ENCODE measurements at regions not wholly inside any gene's neighbourhood (a gene's known extent, or its start where the extent isn't known, plus 50 kb on each side); places are given as distances from the start of the nearest gene placed in this dataset.

- DNase-seq (no peak), ATAC-seq (no peak)
- Histone ChIP-seq H3K9me3 (no peaks in the 10 kb centered on the region), H3K27me3 (no peaks in the 10 kb centered on the region), H3K4me1 (no peaks in the 10 kb centered on the region), H3K27ac (peak overlapping the region in 1 of 12 donors; percentile 14), H3K36me3 (no peaks in the 10 kb centered on the region), H3K4me3 (no peak overlapping the region)
- 48 to 59% (median 50%) methylated on average over 3 of the region's 3 CpGs for WGBS, 4 donors
- no peak for TF ChIP-seq POLR2A (IDR thresholded peaks at IDR 0.05)
- no peak for TF ChIP-seq CTCF (IDR thresholded peaks at IDR 0.05)
- intact Hi-C loops (cut with DNase I), result no loop called here
These were observed 233.2 kb upstream of the MBL2 start for GRCh38 chr10:53005612-53006345.

- Histone ChIP-seq H3K4me3 (no peak overlapping the region), H3K27me3 (no peaks in the 10 kb centered on the region), H3K36me3 (no peaks in the 10 kb centered on the region), H3K4me1 (no peaks in the 10 kb centered on the region), H3K27ac (no peak overlapping the region), H3K9me3 (no peaks in the 10 kb centered on the region)
- WGBS, 4 donors, result 68 to 77% (median 75%) methylated on average over 5 of the region's 5 CpGs
- ATAC-seq (no peak), DNase-seq (no peak)
- TF ChIP-seq CTCF (IDR thresholded peaks at IDR 0.05), result no peak
- intact Hi-C loops (cut with DNase I), result no loop called here
These were observed 230.5 kb upstream of the MBL2 start for GRCh38 chr10:53003094-53003493.

GRCh38 chr10:52999681-53000080, 227.1 kb upstream of the MBL2 start:
- H3K4me3 ChIP-seq, result no peak overlapping the region
- no peaks in the 10 kb centered on the region for H3K27me3 ChIP-seq
- 44 to 59% (median 52%) methylated on average over 2 of the region's 2 CpGs for WGBS, 4 donors
- H3K4me1 ChIP-seq, result no peaks in the 10 kb centered on the region
- no peak overlapping the region for H3K27ac ChIP-seq
- intact Hi-C loops (cut with DNase I), result no loop called here
- no peaks in the 10 kb centered on the region for H3K36me3 ChIP-seq
- TF ChIP-seq CTCF (IDR thresholded peaks at IDR 0.05), result no peak
- no peak for TF ChIP-seq POLR2A (IDR thresholded peaks at IDR 0.05)
- DNase-seq (no peak), ATAC-seq (no peak)
- H3K9me3 ChIP-seq, result peaks cover 0 to 3% (median 0%) of the 10 kb centered on the region in 12 donors

GRCh38 chr10:52999258-52999657, 226.7 kb upstream of the MBL2 start:
- H3K4me1 ChIP-seq, result no peaks in the 10 kb centered on the region
- H3K27ac ChIP-seq, result no peak overlapping the region
- no peaks in the 10 kb centered on the region for H3K36me3 ChIP-seq
- DNase-seq (no peak), ATAC-seq (no peak)
- H3K9me3 ChIP-seq, result peaks cover 0 to 3% (median 0%) of the 10 kb centered on the region in 12 donors
- TF ChIP-seq CTCF (IDR thresholded peaks at IDR 0.05) (no peak), POLR2A (IDR thresholded peaks at IDR 0.05) (no peak)
- intact Hi-C loops (cut with DNase I), result no loop called here
- no peak overlapping the region for H3K4me3 ChIP-seq
- WGBS, 4 donors, result 84 to 90% (median 85%) methylated on average over 2 of the region's 2 CpGs
- H3K27me3 ChIP-seq, result no peaks in the 10 kb centered on the region

Data from heart left ventricle (tissue), 16 donors.